ACC112 (cell line): ENCODE measurements at regions not wholly inside any gene's neighbourhood (a gene's known extent, or its start where the extent isn't known, plus 50 kb on each side); places are given as distances from the start of the nearest gene placed in this dataset.

ENCODE experiments used
- H2AFZ ChIP-seq: fragments of 200-600 bp; sonication (generic); one replicate; pipeline ENCODE4 v1.6.0; 2017; ENCODE audit warnings: antibody characterized with exemption, low read length; ENCODE audit not compliant: unreplicated experiment
- H3K27ac ChIP-seq: fragments of 200-600 bp; sonication (generic); 2 replicates; pipeline ENCODE4 v1.5.1; 2014; ENCODE audit warnings: low read depth, mild to moderate bottlenecking, antibody characterized with exemption, low read length, moderate library complexity
- H3K27me3 ChIP-seq: fragments of 200-600 bp; sonication (generic); 2 replicates; pipeline ENCODE4 v1.6.1; 2014; ENCODE audit warnings: mild to moderate bottlenecking, antibody characterized with exemption, low read length, moderate library complexity, mixed read lengths; ENCODE audit not compliant: insufficient read depth
- H3K36me3 ChIP-seq: fragments of 200-600 bp; sonication (generic); 2 replicates; pipeline ENCODE4 v1.6.1; 2016; ENCODE audit warnings: mild to moderate bottlenecking, antibody characterized with exemption, low read length, moderate library complexity, mixed read lengths; ENCODE audit not compliant: insufficient read depth
- H3K4me1 ChIP-seq: fragments of 200-600 bp; sonication (generic); one replicate; pipeline ENCODE4 v1.6.1; 2016; ENCODE audit warnings: low read length, mixed read lengths; ENCODE audit not compliant: insufficient read depth, unreplicated experiment, control insufficient read depth
- H3K4me3 ChIP-seq: fragments of 200-600 bp; sonication (generic); 2 replicates; pipeline ENCODE4 v1.5.1; 2014; ENCODE audit warnings: mild to moderate bottlenecking, low read depth, low read length
- H3K79me2 ChIP-seq: fragments of 200-600 bp; sonication (generic); one replicate; pipeline ENCODE4 v1.6.0; 2016; ENCODE audit warnings: low read length; ENCODE audit not compliant: control insufficient read depth, unreplicated experiment, insufficient read depth

- Histone ChIP-seq H2AFZ (no peak overlapping the region), H3K36me3 (no peaks in the 10 kb centered on the region), H3K27ac (peak overlapping the region; percentile 55), H3K4me3 (peak overlapping the region; percentile 56), H3K79me2 (no peaks in the 10 kb centered on the region), H3K27me3 (no peaks in the 10 kb centered on the region), H3K4me1 (peaks cover 51% of the 10 kb centered on the region)
Measured at GRCh38 chr10:30185916-30186315, 126.5 kb upstream of the JCAD start.

GRCh38 chr10:30185341-30185740, 126.0 kb upstream of the JCAD start:
- Histone ChIP-seq H3K27me3 (no peaks in the 10 kb centered on the region), H3K79me2 (no peaks in the 10 kb centered on the region), H3K36me3 (no peaks in the 10 kb centered on the region), H3K4me3 (no peak overlapping the region), H3K27ac (peak overlapping the region; percentile 55), H3K4me1 (peaks cover 51% of the 10 kb centered on the region), H2AFZ (no peak overlapping the region)

- peaks cover 51% of the 10 kb centered on the region for H3K4me1 ChIP-seq
- no peak overlapping the region for H3K27ac ChIP-seq
- H3K4me3 ChIP-seq: no peak overlapping the region
- H3K36me3 ChIP-seq: no peaks in the 10 kb centered on the region
- H2AFZ ChIP-seq: no peak overlapping the region
- H3K79me2 ChIP-seq: no peaks in the 10 kb centered on the region
- H3K27me3 ChIP-seq: no peaks in the 10 kb centered on the region
Measured at GRCh38 chr10:30184397-30185033, 125.1 kb upstream of the JCAD start.

- Histone ChIP-seq H2AFZ (no peak overlapping the region), H3K4me3 (no peak overlapping the region), H3K79me2 (no peaks in the 10 kb centered on the region), H3K36me3 (no peaks in the 10 kb centered on the region), H3K27ac (peak overlapping the region; percentile 84), H3K27me3 (no peaks in the 10 kb centered on the region), H3K4me1 (peaks cover 58% of the 10 kb centered on the region)
Measured at GRCh38 chr10:30183055-30183402, 123.6 kb upstream of the JCAD start.

- peaks cover 53% of the 10 kb centered on the region for H3K4me1 ChIP-seq
- no peaks in the 10 kb centered on the region for H3K27me3 ChIP-seq
- H3K36me3 ChIP-seq: no peaks in the 10 kb centered on the region
- peak overlapping the region; percentile 17 for H2AFZ ChIP-seq
- H3K4me3 ChIP-seq: peak overlapping the region; percentile 31
- no peaks in the 10 kb centered on the region for H3K79me2 ChIP-seq
- peak overlapping the region; percentile 84 for H3K27ac ChIP-seq
Measured at GRCh38 chr10:30182191-30183054, 123.0 kb upstream of the JCAD start.

GRCh38 chr10:30178356-30178964, 119.1 kb upstream of the JCAD start:
- H3K4me1 ChIP-seq: peaks cover 24% of the 10 kb centered on the region
- H3K4me3 ChIP-seq: no peak overlapping the region
- H3K27ac ChIP-seq: no peak overlapping the region
- no peak overlapping the region for H2AFZ ChIP-seq
- H3K27me3 ChIP-seq: no peaks in the 10 kb centered on the region
- H3K79me2 ChIP-seq: no peaks in the 10 kb centered on the region
- H3K36me3 ChIP-seq: no peaks in the 10 kb centered on the region

- no peak overlapping the region for H3K27ac ChIP-seq
- H3K4me1 ChIP-seq: peaks cover 11% of the 10 kb centered on the region
- H3K4me3 ChIP-seq: no peak overlapping the region
- H3K36me3 ChIP-seq: no peaks in the 10 kb centered on the region
- H3K27me3 ChIP-seq: no peaks in the 10 kb centered on the region
- no peak overlapping the region for H2AFZ ChIP-seq
- H3K79me2 ChIP-seq: no peaks in the 10 kb centered on the region
Measured at GRCh38 chr10:30176776-30177533, 117.6 kb upstream of the JCAD start.

GRCh38 chr10:30176182-30176581, 116.8 kb upstream of the JCAD start:
- H3K4me1 ChIP-seq: peaks cover 7% of the 10 kb centered on the region
- no peaks in the 10 kb centered on the region for H3K27me3 ChIP-seq
- H2AFZ ChIP-seq: no peak overlapping the region
- H3K4me3 ChIP-seq: no peak overlapping the region
- H3K36me3 ChIP-seq: no peaks in the 10 kb centered on the region
- H3K27ac ChIP-seq: no peak overlapping the region
- H3K79me2 ChIP-seq: no peaks in the 10 kb centered on the region

- no peaks in the 10 kb centered on the region for H3K36me3 ChIP-seq
- H3K27me3 ChIP-seq: no peaks in the 10 kb centered on the region
- H3K4me3 ChIP-seq: no peak overlapping the region
- H3K4me1 ChIP-seq: peaks cover 4% of the 10 kb centered on the region
- no peak overlapping the region for H2AFZ ChIP-seq
- H3K79me2 ChIP-seq: no peaks in the 10 kb centered on the region
- no peak overlapping the region for H3K27ac ChIP-seq
Measured at GRCh38 chr10:30172673-30173072, 113.3 kb upstream of the JCAD start.

GRCh38 chr10:30172091-30172490, 112.7 kb upstream of the JCAD start:
- no peaks in the 10 kb centered on the region for H3K27me3 ChIP-seq
- H3K4me1 ChIP-seq: peaks cover 4% of the 10 kb centered on the region
- no peaks in the 10 kb centered on the region for H3K36me3 ChIP-seq
- H3K79me2 ChIP-seq: no peaks in the 10 kb centered on the region
- no peak overlapping the region for H2AFZ ChIP-seq
- no peak overlapping the region for H3K4me3 ChIP-seq
- H3K27ac ChIP-seq: no peak overlapping the region
